Gastrocnemius medialis (tissue), 4 donors: ENCODE measurements at regions not wholly inside any gene's neighbourhood (a gene's known extent, or its start where the extent isn't known, plus 50 kb on each side); places are given as distances from the start of the nearest gene placed in this dataset.
"Not testable (repeated sequence)": the region's sequence is repeated elsewhere in the genome, so short reads cannot be mapped to it uniquely, and the experiment has no call there.

Source experiments
- ATAC-seq, 2 donors: fragments of 150-250 bp; one replicate each; pipeline ENCODE4 v1.9.1; 2016
- DNase-seq, 2 donors: peaks; one replicate each; pipeline ENCODE4 v3.0.0-alpha.2; 2019
- H3K27ac ChIP-seq, 4 donors: fragments of 200-600 bp; sonication (generic); 1 replicate in 1 of 4; 2 replicates in 3 of 4; pipeline ENCODE4 v1.5.1; 2016 to 2018; ENCODE audit warnings: mild to moderate bottlenecking in 2 of 4, moderate library complexity in 1 of 4
- H3K27me3 ChIP-seq, 3 donors: fragments of 200-600 bp; sonication (generic) in 2 of 3; 1 replicate in 1 of 3; 2 replicates in 2 of 3; pipeline versions ENCODE4 v1.5.1 to v1.6.0; 2016 to 2019; ENCODE audit warnings: mild to moderate bottlenecking in 1 of 3, moderate library complexity in 1 of 3
- H3K36me3 ChIP-seq, 2 donors: fragments of 200-600 bp; sonication (generic) in 1 of 2; one replicate each; pipeline ENCODE4 v1.5.1; 2017 to 2018
- H3K4me1 ChIP-seq, 2 donors: fragments of 200-600 bp; sonication (generic) in 1 of 2; one replicate each; pipeline ENCODE4 v1.5.1; 2016 to 2017; ENCODE audit warnings: mild to moderate bottlenecking in 2 of 2
- H3K4me3 ChIP-seq, 4 donors: fragments of 200-600 bp; sonication (generic) in 3 of 4; 1 replicate in 1 of 4; 2 replicates in 3 of 4; pipeline ENCODE4 v1.5.1; 2016 to 2019; ENCODE audit warnings: mild to moderate bottlenecking in 2 of 4
- H3K9me3 ChIP-seq, 3 donors: fragments of 200-600 bp; sonication (generic) in 2 of 3; 1 replicate in 1 of 3; 2 replicates in 2 of 3; pipeline ENCODE4 v1.5.1; 2016 to 2019
- POLR2A ChIP-seq, 2 donors: fragments of 450-650 bp; IDR thresholded peaks; one replicate each; pipeline ENCODE4 v1.6.1; 2017; ENCODE audit warnings: antibody characterized with exemption in 2 of 2, mild to moderate bottlenecking in 2 of 2, moderate library complexity in 2 of 2
- in situ Hi-C, 4 donors: fragments of 200-750 bp; cut with MboI; loops; one replicate each; pipeline versions ENCODE4 v1.15.0 to v1.8.0; 2017; ENCODE audit warnings: low sequenced_read_pairs in 4 of 4
- intact Hi-C: fragments of 100-400 bp; cut with DNase I; formaldehyde crosslinking; loops from one replicate; pipeline ENCODE4 v1.15.1; 2023; ENCODE audit warnings: low total_unique reads
- TF ChIP-seq, protein P1 (sequence below), 5 experiments: fragments of 450-650 bp in 3 of 5; fragments of 200-600 bp in 2 of 5; sonication (generic) in 2 of 5; IDR thresholded peaks in 4 of 5; conservative IDR thresholded peaks in 1 of 5; 1 replicate in 4 of 5; 2 replicates in 1 of 5; pipeline ENCODE4 v1.5.1; 2016 to 2019; ENCODE audit warnings: antibody characterized with exemption in 5 of 5, mild to moderate bottlenecking in 3 of 5, moderate library complexity in 3 of 5

DNA sequence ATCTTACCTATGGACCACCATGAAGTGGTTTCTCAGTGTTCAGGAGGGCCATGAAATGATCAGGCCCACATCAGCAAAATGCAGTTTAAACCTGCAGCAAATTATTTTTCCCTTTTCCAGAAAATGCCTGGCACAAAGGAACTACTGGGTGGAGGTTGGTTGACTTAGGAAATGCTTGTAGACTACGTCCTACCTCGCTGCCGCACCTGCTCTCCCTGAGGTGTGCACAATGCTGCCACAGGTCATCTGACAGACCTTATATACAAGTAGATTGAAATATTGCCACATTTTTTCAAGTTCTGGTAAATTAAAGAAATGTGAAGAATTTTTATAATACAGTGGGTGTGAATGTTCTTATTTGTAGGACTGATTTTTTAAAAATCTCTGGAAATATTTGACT is 166.7 kb upstream of the PDE4B start:
- intact Hi-C loops: no loop called here

DNA sequence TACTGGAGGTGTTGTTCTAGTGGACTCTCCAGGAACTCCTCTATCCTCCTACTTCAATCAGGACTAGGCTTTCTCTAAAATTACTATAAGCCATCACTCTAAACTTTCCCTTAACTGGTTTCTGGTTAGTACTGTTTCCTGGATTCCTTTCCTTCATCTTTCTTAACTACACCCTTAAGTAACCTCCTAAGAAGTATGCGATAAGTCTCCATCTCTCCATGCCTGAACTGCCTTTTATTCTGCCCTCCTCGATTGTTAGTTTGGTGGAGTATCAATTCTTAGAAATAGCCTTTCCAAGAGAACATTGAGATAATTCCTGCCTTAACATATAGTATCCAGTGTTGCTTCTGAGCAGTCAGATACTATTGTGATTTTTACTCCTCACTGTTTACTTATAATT is 162.9 kb upstream of the PDE4B start:
- TF ChIP-seq, protein P1, sequence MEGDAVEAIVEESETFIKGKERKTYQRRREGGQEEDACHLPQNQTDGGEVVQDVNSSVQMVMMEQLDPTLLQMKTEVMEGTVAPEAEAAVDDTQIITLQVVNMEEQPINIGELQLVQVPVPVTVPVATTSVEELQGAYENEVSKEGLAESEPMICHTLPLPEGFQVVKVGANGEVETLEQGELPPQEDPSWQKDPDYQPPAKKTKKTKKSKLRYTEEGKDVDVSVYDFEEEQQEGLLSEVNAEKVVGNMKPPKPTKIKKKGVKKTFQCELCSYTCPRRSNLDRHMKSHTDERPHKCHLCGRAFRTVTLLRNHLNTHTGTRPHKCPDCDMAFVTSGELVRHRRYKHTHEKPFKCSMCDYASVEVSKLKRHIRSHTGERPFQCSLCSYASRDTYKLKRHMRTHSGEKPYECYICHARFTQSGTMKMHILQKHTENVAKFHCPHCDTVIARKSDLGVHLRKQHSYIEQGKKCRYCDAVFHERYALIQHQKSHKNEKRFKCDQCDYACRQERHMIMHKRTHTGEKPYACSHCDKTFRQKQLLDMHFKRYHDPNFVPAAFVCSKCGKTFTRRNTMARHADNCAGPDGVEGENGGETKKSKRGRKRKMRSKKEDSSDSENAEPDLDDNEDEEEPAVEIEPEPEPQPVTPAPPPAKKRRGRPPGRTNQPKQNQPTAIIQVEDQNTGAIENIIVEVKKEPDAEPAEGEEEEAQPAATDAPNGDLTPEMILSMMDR (IDR thresholded peaks at IDR 0.05 in 4 of 5, conservative IDR thresholded peaks at IDR 0.05 in 1 of 5): no peak
- no peak for TF ChIP-seq POLR2A (IDR thresholded peaks at IDR 0.05)
- no peak overlapping the region for H3K4me3 ChIP-seq
- ATAC-seq: no peak

More for the DNA sequence above, 166.7 kb upstream of the PDE4B start:
- Histone ChIP-seq H3K27me3 (no peaks in the 10 kb centered on the region), H3K4me3 (no peak overlapping the region), H3K4me1 (no peaks in the 10 kb centered on the region), H3K27ac (no peak overlapping the region), H3K36me3 (no peaks in the 10 kb centered on the region), H3K9me3 (no peaks in the 10 kb centered on the region)
- no peak for DNase-seq
- ATAC-seq: no peak
- in situ Hi-C loops: no loop called here
- TF ChIP-seq, protein P1 (IDR thresholded peaks at IDR 0.05 in 4 of 5, conservative IDR thresholded peaks at IDR 0.05 in 1 of 5): no peak
- no peak for TF ChIP-seq POLR2A (IDR thresholded peaks at IDR 0.05)

DNA sequence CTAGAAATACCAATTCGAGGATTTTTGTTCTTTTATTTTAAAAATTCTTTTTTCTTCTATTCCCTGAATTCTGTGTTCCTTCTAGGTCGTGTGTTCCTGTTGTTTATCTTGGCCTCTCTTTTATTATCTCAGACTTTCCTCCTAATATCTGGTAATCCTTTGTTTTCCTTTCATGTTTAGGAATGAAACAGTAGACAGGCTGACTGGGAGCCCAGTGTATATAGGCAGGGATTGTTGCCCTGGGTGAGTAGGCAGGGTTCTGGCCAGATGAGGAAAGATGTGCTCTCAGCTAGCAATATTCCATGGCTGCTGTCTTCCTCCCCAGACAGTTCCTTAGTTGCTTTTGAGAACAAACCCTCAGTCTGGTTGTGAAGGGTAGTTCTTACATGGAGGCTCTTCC is 161.8 kb upstream of the PDE4B start:
- Histone ChIP-seq H3K27ac (no peak overlapping the region), H3K4me1 (no peaks in the 10 kb centered on the region), H3K4me3 (no peak overlapping the region), H3K36me3 (no peaks in the 10 kb centered on the region), H3K9me3 (no peaks in the 10 kb centered on the region), H3K27me3 (no peaks in the 10 kb centered on the region)
- TF ChIP-seq POLR2A (IDR thresholded peaks at IDR 0.05): no peak
- TF ChIP-seq, protein P1 (IDR thresholded peaks at IDR 0.05 in 4 of 5, conservative IDR thresholded peaks at IDR 0.05 in 1 of 5): no peak
- intact Hi-C loops: no loop called here
- no peak for DNase-seq
- ATAC-seq: no peak
- in situ Hi-C loops: no loop called here

More for the DNA sequence above, 162.9 kb upstream of the PDE4B start:
- Histone ChIP-seq H3K36me3 (no peaks in the 10 kb centered on the region), H3K27me3 (no peaks in the 10 kb centered on the region), H3K27ac (no peak overlapping the region), H3K4me1 (no peaks in the 10 kb centered on the region), H3K9me3 (no peaks in the 10 kb centered on the region)
- intact Hi-C loops (no loop called here), in situ Hi-C loops (no loop called here)
- DNase-seq: no peak

DNA sequence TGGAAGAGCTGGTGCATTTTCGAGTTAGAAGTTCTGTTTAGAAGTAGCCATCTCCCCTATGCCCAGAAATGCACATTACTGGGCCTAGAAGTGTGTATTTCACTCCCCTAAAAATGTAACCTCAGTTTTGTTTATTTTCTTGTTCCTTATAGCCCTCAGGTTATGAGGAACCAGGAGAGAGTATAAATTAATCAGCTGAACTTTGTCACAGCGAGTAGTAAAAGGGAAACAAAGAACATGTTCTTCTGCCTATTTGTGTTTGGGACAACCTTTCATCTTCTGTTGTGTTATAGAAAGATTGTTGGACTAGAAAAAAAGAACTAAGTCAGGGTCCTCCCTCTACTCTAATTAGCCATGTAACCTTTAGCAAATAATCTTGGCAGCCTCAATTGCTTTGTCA is 160.5 kb upstream of the PDE4B start:
- H3K4me3 ChIP-seq: no peak overlapping the region
- intact Hi-C loops: no loop called here
- TF ChIP-seq, protein P1 (IDR thresholded peaks at IDR 0.05 in 4 of 5, conservative IDR thresholded peaks at IDR 0.05 in 1 of 5): no peak
- TF ChIP-seq POLR2A (IDR thresholded peaks at IDR 0.05): no peak

DNA sequence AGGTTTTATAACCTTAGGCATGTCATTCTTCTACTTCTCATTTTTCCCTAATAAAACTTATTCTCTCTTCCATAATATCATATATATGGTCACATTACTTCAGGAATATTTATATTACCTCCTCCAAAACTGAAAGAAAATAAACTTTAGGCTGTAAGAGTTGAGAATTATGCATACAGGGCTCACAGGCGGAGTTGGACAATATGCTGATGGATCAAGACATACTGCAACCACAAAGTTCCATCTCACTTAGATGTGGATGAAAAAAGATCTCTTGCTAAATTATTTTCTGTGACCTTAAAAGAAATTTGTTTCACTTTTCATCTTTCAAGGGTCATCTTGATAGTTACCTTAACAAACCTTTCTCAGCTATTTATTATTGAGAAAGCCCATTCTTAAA is 152.6 kb upstream of the PDE4B start:
- ATAC-seq: no peak
- H3K4me1 ChIP-seq: no peaks in the 10 kb centered on the region
- no peaks in the 10 kb centered on the region for H3K36me3 ChIP-seq
- H3K4me3 ChIP-seq: no peak overlapping the region
- H3K9me3 ChIP-seq: no peaks in the 10 kb centered on the region
- no peaks in the 10 kb centered on the region for H3K27me3 ChIP-seq
- no peak for DNase-seq
- TF ChIP-seq, protein P1 (IDR thresholded peaks at IDR 0.05 in 4 of 5, conservative IDR thresholded peaks at IDR 0.05 in 1 of 5): no peak
- TF ChIP-seq POLR2A (IDR thresholded peaks at IDR 0.05): no peak
- in situ Hi-C loops (no loop called here), intact Hi-C loops (no loop called here)
- no peak overlapping the region for H3K27ac ChIP-seq

More for the DNA sequence above, 160.5 kb upstream of the PDE4B start:
- H3K36me3 ChIP-seq: no peaks in the 10 kb centered on the region
- in situ Hi-C loops: no loop called here
- no peaks in the 10 kb centered on the region for H3K4me1 ChIP-seq
- DNase-seq (no peak), ATAC-seq (no peak)
- H3K27ac ChIP-seq: no peak overlapping the region
- no peaks in the 10 kb centered on the region for H3K27me3 ChIP-seq
- H3K9me3 ChIP-seq: no peaks in the 10 kb centered on the region

DNA sequence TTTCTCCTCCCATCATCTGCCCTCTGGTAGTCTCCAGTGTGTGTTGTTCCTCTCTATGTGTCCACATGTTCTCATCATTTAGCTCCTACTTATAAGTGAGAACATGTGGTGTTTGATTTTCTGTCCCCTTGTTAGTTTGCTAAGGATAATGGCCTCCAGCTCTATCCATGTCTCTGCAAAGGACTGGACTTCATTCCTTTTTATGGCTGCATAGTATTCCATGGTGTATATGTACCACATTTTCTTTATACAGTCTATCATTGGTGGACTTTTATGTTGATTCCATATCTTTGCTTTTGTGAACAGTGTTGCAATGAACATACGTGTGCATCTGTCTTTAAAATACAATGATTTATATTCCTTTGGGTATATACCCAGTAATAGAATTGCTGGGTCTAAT is 143.5 kb upstream of the PDE4B start:
- DNase-seq, in situ Hi-C loops, H3K27me3 ChIP-seq, H3K4me1 ChIP-seq, H3K36me3 ChIP-seq, intact Hi-C loops, H3K4me3 ChIP-seq, ATAC-seq, H3K27ac ChIP-seq, H3K9me3 ChIP-seq: not testable (repeated sequence)
